PC-3 (cell line): ENCODE measurements at regions not wholly inside any gene's neighbourhood (a gene's known extent, or its start where the extent isn't known, plus 50 kb on each side); places are given as distances from the start of the nearest gene placed in this dataset.

Source experiments
- ATAC-seq: fragments of 200-7000 bp; cut with Tn5 transposase; 2 replicates; pipeline ENCODE4 v1.9.1; 2020; ENCODE audit warnings: mild to moderate bottlenecking, moderate library complexity
- BruUV-seq: library from RNA; stranded (reverse); fragments of 400-500 nt; replicated peaks from 2 replicates; lab custom pipeline; 2021; lab: Mats Ljungman, UMichigan
- CTCF ChIA-PET: fragments of 300-600 bp; sonication (Branson Sonifier 250); formaldehyde crosslinking; loops from one replicate; lab custom pipeline; 2022; ENCODE audit warnings: antibody characterized with exemption; lab: Charles Lee
- POLR2A ChIA-PET: fragments of 300-600 bp; sonication (Branson Sonifier 250); formaldehyde crosslinking; loops from one replicate; lab custom pipeline; 2022; ENCODE audit warnings: antibody characterized with exemption; ENCODE audit not compliant: unreplicated experiment; lab: Charles Lee
- DNase-seq: peaks from one replicate; pipeline ENCODE4 v3.0.0-alpha.2; 2015
- H2AFZ ChIP-seq: fragments of 300-600 bp; sonication (generic); 2 replicates; pipeline ENCODE4 v1.6.0; 2016; ENCODE audit warnings: antibody characterized with exemption, low read length
- H3F3A ChIP-seq: fragments of 300-600 bp; sonication (generic); one replicate; pipeline ENCODE4 v1.6.0; 2017; ENCODE audit warnings: antibody characterized with exemption, low read length, control low read depth, mild to moderate bottlenecking; ENCODE audit not compliant: unreplicated experiment
- H3K27ac ChIP-seq: fragments of 300-600 bp; sonication (generic); 2 replicates; pipeline ENCODE4 v1.5.1; 2016; ENCODE audit warnings: mild to moderate bottlenecking, low read length
- H3K27me3 ChIP-seq: fragments of 300-600 bp; sonication (generic); 2 replicates; pipeline ENCODE4 v1.6.1; 2016; ENCODE audit warnings: low read length, mixed read lengths
- H3K36me3 ChIP-seq: fragments of 300-600 bp; sonication (generic); 2 replicates; pipeline ENCODE4 v1.6.1; 2016; ENCODE audit warnings: low read depth, mixed run types, low read length, mixed read lengths
- H3K4me1 ChIP-seq: fragments of 300-600 bp; sonication (generic); 2 replicates; pipeline ENCODE4 v1.5.1; 2016; ENCODE audit warnings: low read length; ENCODE audit not compliant: insufficient read depth
- H3K4me2 ChIP-seq: fragments of 300-600 bp; sonication (generic); 2 replicates; pipeline ENCODE4 v1.6.0; 2016; ENCODE audit warnings: low read length
- H3K4me3 ChIP-seq: fragments of 300-600 bp; sonication (generic); 2 replicates; pipeline ENCODE4 v1.5.1; 2016; ENCODE audit warnings: mild to moderate bottlenecking, low read length, mixed read lengths
- H3K79me2 ChIP-seq: fragments of 300-600 bp; sonication (generic); 2 replicates; pipeline ENCODE4 v1.6.1; 2017; ENCODE audit warnings: low read length, mixed read lengths
- H3K9ac ChIP-seq: fragments of 300-600 bp; sonication (generic); 2 replicates; pipeline ENCODE4 v1.6.0; 2016; ENCODE audit warnings: mild to moderate bottlenecking, low read length
- H3K9me2 ChIP-seq: fragments of 300-600 bp; sonication (generic); replicated peaks from 2 replicates; pipeline ENCODE4 v1.6.1; 2016; ENCODE audit warnings: mixed run types, low read length, mixed read lengths
- H3K9me3 ChIP-seq: fragments of 300-600 bp; sonication (generic); 2 replicates; pipeline ENCODE4 v1.6.1; 2016; ENCODE audit warnings: low read length, mixed read lengths
- H4K20me1 ChIP-seq: fragments of 300-600 bp; sonication (generic); 2 replicates; pipeline ENCODE4 v1.6.1; 2016; ENCODE audit warnings: low read length, mixed read lengths
- CTCF ChIP-seq: fragments of 300-600 bp; sonication (generic); conservative IDR thresholded peaks from 2 replicates; pipeline ENCODE4 v1.5.1; 2017; ENCODE audit warnings: antibody characterized with exemption, low read depth, mild to moderate bottlenecking, low read length
- EZH2 ChIP-seq: fragments of 300-600 bp; sonication (generic); IDR thresholded peaks from one replicate; pipeline ENCODE4 v1.6.1; 2017; ENCODE audit warnings: antibody characterized with exemption, mild to moderate bottlenecking, low read length; ENCODE audit not compliant: unreplicated experiment
- EZH2phosphoT487 ChIP-seq: fragments of 300-600 bp; sonication (generic); IDR thresholded peaks from 2 replicates; pipeline ENCODE4 v1.6.1; 2018; ENCODE audit warnings: mild to moderate bottlenecking, antibody characterized with exemption, low read length, borderline replicate concordance
- intact Hi-C: fragments of 100-400 bp; cut with micrococcal nuclease; formaldehyde crosslinking; loops from 2 replicates; pipeline ENCODE4 v1.9.0; 2023

- ChIA-PET POLR2A (interaction anchor here (0.6 kb wide), 1 partner anchor 19 kb away, joined by 13 read pairs; no protein-coding TSS in a partner anchor), CTCF (no interaction called here)
- Histone ChIP-seq H3K27ac (no peak overlapping the region), H3K36me3 (no peaks in the 10 kb centered on the region), H3K9ac (no peak overlapping the region), H3K4me2 (no peak overlapping the region), H3K9me3 (no peaks in the 10 kb centered on the region), H2AFZ (no peak overlapping the region), H3K27me3 (0 out of 2 replicates have a peak, but pooled peaks cover 14% of the 10 kb centered on the region), H3F3A (no peaks in the 10 kb centered on the region), H3K9me2 (no peaks in the 10 kb centered on the region), H4K20me1 (no peaks in the 10 kb centered on the region), H3K4me1 (no peaks in the 10 kb centered on the region), H3K79me2 (no peaks in the 10 kb centered on the region), H3K4me3 (no peak overlapping the region)
- intact Hi-C loops: no loop called here
- ATAC-seq: no peak
- no peak for TF ChIP-seq EZH2
- no peak for TF ChIP-seq EZH2phosphoT487
- TF ChIP-seq CTCF: no peak
- BruUV-seq: no TSS peak
- no peak for DNase-seq
Observed at GRCh38 chr16:24471561-24472350, 67.6 kb upstream of the RBBP6 start.

GRCh38 chr16:24477492-24477891 lies 61.9 kb upstream of the RBBP6 start:
- no peaks in the 10 kb centered on the region for H3K36me3 ChIP-seq
- no peak overlapping the region for H3K9ac ChIP-seq
- no peaks in the 10 kb centered on the region for H3K9me2 ChIP-seq
- no peak overlapping the region for H3K27ac ChIP-seq
- ChIA-PET CTCF (no interaction called here), POLR2A (no interaction called here)
- no peak overlapping the region for H3K4me3 ChIP-seq
- no peak overlapping the region for H3K4me2 ChIP-seq
- no peak for TF ChIP-seq EZH2phosphoT487
- TF ChIP-seq EZH2: no peak
- TF ChIP-seq CTCF: no peak
- H2AFZ ChIP-seq: no peak overlapping the region
- peaks cover 33% of the 10 kb centered on the region for H3K27me3 ChIP-seq
- intact Hi-C loops: no loop called here
- ATAC-seq (no peak), DNase-seq (no peak)
- no peaks in the 10 kb centered on the region for H3F3A ChIP-seq
- no TSS peak for BruUV-seq
- H3K79me2 ChIP-seq: no peaks in the 10 kb centered on the region
- no peaks in the 10 kb centered on the region for H3K4me1 ChIP-seq
- no peaks in the 10 kb centered on the region for H4K20me1 ChIP-seq
- H3K9me3 ChIP-seq: no peaks in the 10 kb centered on the region

GRCh38 chr16:24478401-24478800 lies 61.0 kb upstream of the RBBP6 start:
- CTCF ChIA-PET: no interaction called here
- H3K9me3 ChIP-seq: no peaks in the 10 kb centered on the region

More at GRCh38 chr16:24478401-24478800, 61.0 kb upstream of the RBBP6 start:
- Histone ChIP-seq H2AFZ (no peak overlapping the region), H3K27me3 (peaks cover 41% of the 10 kb centered on the region), H3F3A (no peaks in the 10 kb centered on the region), H3K4me1 (no peaks in the 10 kb centered on the region), H3K4me3 (no peak overlapping the region), H3K4me2 (no peak overlapping the region), H3K9me2 (no peaks in the 10 kb centered on the region), H3K36me3 (no peaks in the 10 kb centered on the region), H4K20me1 (no peaks in the 10 kb centered on the region), H3K27ac (no peak overlapping the region), H3K79me2 (no peaks in the 10 kb centered on the region), H3K9ac (no peak overlapping the region)
- intact Hi-C loops: no loop called here
- ATAC-seq: no peak
- no peak for TF ChIP-seq EZH2phosphoT487
- no peak for TF ChIP-seq CTCF
- TF ChIP-seq EZH2: no peak
- POLR2A ChIA-PET: no interaction called here
- no TSS peak for BruUV-seq
- no peak for DNase-seq
